ENCODE measurements at regions not wholly inside any gene's neighbourhood (a gene's known extent, or its start where the extent isn't known, plus 50 kb on each side); places are given as distances from the start of the nearest gene placed in this dataset.

DNA sequence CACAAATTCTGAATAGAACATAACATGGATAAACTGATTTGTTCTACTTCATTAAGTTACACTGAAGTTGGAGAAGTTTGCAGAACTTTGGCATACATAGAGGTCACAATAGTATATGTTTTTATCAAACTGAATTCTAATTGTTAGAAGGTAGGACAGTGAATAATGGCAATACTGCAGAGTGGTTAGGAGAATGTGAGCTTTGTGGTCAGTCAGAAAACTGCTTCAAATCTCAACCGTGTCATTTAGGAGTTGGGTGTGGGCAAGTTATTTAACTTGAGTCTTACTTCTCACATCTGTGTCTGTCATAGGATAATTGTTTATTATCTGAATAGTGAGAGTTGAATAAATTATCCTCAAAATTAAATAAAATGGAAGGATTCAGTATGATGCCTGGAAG lies 374.6 kb upstream of the SYT1 start:
- peaks cover 8% of the 10 kb centered on the region for H3K4me1 Mint-ChIP-seq (ENCODE audit: unreplicated experiment)
- TF ChIP-seq, protein P1, sequence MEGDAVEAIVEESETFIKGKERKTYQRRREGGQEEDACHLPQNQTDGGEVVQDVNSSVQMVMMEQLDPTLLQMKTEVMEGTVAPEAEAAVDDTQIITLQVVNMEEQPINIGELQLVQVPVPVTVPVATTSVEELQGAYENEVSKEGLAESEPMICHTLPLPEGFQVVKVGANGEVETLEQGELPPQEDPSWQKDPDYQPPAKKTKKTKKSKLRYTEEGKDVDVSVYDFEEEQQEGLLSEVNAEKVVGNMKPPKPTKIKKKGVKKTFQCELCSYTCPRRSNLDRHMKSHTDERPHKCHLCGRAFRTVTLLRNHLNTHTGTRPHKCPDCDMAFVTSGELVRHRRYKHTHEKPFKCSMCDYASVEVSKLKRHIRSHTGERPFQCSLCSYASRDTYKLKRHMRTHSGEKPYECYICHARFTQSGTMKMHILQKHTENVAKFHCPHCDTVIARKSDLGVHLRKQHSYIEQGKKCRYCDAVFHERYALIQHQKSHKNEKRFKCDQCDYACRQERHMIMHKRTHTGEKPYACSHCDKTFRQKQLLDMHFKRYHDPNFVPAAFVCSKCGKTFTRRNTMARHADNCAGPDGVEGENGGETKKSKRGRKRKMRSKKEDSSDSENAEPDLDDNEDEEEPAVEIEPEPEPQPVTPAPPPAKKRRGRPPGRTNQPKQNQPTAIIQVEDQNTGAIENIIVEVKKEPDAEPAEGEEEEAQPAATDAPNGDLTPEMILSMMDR (IDR thresholded peaks at IDR 0.05), result no peak
- H3K27me3 Mint-ChIP-seq (ENCODE audit: unreplicated experiment), result no peaks in the 10 kb centered on the region
- H3K36me3 Mint-ChIP-seq (ENCODE audit: unreplicated experiment), result no peaks in the 10 kb centered on the region
- no peak for DNase-seq (ENCODE audit: extremely low spot score, unreplicated experiment)
- no peak overlapping the region for H3K4me3 Mint-ChIP-seq (ENCODE audit: unreplicated experiment)
- H3K27ac Mint-ChIP-seq (ENCODE audit: unreplicated experiment), result no peak overlapping the region
- H3K9me3 Mint-ChIP-seq (ENCODE audit: unreplicated experiment), result no peaks in the 10 kb centered on the region

DNA sequence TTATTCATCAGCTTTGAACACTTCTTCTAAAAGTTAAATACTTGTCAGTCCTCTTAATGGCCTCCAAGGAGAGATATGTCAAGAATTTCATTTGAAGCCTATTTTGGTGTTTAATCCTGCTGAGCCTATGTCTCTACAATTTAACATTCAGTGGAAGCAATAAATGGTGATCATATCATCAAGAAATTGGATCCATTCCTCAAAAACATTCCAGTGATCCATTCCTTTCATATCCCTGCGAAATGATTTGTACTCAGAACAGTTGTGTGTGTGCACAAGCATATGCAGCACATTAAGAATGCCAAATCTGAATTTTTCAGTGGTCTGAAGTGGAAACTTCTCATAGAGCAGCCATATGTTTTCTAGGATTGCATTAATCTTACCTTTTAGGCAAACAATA lies 373.7 kb upstream of the SYT1 start:
- Mint-ChIP-seq H3K4me1 (ENCODE audit: unreplicated experiment) (peaks cover 12% of the 10 kb centered on the region), H3K27me3 (ENCODE audit: unreplicated experiment) (no peaks in the 10 kb centered on the region), H3K27ac (ENCODE audit: unreplicated experiment) (no peak overlapping the region), H3K36me3 (ENCODE audit: unreplicated experiment) (no peaks in the 10 kb centered on the region), H3K4me3 (ENCODE audit: unreplicated experiment) (no peak overlapping the region), H3K9me3 (ENCODE audit: unreplicated experiment) (no peaks in the 10 kb centered on the region)
- no peak for DNase-seq (ENCODE audit: extremely low spot score, unreplicated experiment)
- TF ChIP-seq, protein P1 (IDR thresholded peaks at IDR 0.05), result no peak

DNA sequence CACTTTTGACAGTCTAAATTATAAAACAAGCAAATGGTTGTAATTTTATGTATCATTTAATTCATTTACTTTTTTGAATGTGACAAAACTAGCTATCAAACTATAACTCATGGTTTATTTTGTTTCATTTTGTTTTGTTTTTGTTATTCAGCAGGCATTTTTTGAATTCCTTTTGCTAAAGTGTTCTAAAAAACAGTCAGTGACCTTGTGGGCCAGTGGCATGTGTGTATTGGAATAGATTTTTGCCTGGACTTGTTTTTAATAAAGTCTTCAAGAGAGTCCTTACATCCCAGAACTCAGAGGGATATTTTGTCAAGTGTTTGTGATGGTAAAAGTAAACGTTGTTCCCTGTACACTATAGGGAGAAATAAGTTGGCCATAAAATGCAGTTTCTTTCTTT lies 369.7 kb upstream of the SYT1 start:
- Mint-ChIP-seq H3K4me3 (ENCODE audit: unreplicated experiment) (no peak overlapping the region), H3K36me3 (ENCODE audit: unreplicated experiment) (no peaks in the 10 kb centered on the region), H3K9me3 (ENCODE audit: unreplicated experiment) (no peaks in the 10 kb centered on the region), H3K27ac (ENCODE audit: unreplicated experiment) (peak overlapping the region; percentile 40), H3K27me3 (ENCODE audit: unreplicated experiment) (no peaks in the 10 kb centered on the region), H3K4me1 (ENCODE audit: unreplicated experiment) (peaks cover 12% of the 10 kb centered on the region)
- TF ChIP-seq, protein P1 (IDR thresholded peaks at IDR 0.05), result no peak
- DNase-seq (ENCODE audit: extremely low spot score, unreplicated experiment), result no peak

DNA sequence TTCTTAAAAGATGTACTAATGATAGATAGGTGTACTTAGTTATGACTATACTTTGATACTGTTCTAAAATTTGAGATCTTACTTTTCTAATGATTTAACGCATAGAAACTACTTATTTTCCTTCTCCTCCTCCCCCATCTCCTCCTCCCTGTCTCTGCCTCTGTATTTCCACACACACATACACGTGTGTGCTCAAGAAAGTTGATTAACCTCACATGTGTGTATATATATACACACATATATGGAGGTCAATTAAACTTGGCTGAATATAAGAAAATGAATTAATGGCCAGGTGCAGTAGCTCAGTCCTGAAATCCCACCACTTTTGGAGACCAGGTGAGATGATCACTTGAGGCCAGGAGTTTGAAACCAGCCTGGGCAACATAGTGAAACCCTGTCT lies 362.7 kb upstream of the SYT1 start:
- Mint-ChIP-seq H3K4me1 (ENCODE audit: unreplicated experiment) (no peaks in the 10 kb centered on the region), H3K27me3 (ENCODE audit: unreplicated experiment) (no peaks in the 10 kb centered on the region)

DNA sequence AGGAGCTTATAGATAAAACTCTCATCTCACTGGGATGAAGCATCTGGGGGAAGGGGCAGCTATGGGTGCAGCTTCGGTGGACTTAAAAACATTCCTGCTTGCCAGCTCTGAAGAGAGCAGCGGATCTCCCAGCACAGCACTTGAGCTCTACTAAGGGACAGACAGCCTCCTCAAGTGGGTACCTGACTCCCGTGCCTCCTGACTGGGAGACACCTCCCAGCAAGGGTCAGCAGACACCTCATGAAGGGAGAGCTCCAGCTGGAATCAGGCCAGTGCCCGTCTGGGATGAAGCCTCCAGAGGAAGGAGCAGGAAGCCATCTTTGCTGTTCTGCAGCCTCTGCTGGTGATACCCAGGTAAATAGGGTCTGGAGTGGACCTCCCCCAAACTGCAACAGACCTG lies 345.2 kb upstream of the SYT1 start:
- Mint-ChIP-seq H3K4me3 (ENCODE audit: unreplicated experiment) (no peak overlapping the region), H3K36me3 (ENCODE audit: unreplicated experiment) (no peaks in the 10 kb centered on the region)
- TF ChIP-seq, protein P1 (IDR thresholded peaks at IDR 0.05), result no peak

More for the DNA sequence above, 362.7 kb upstream of the SYT1 start:
- Mint-ChIP-seq H3K4me3 (ENCODE audit: unreplicated experiment) (no peak overlapping the region), H3K27ac (ENCODE audit: unreplicated experiment) (no peak overlapping the region), H3K9me3 (ENCODE audit: unreplicated experiment) (no peaks in the 10 kb centered on the region), H3K36me3 (ENCODE audit: unreplicated experiment) (no peaks in the 10 kb centered on the region)
- TF ChIP-seq, protein P1 (IDR thresholded peaks at IDR 0.05), result no peak
- DNase-seq (ENCODE audit: extremely low spot score, unreplicated experiment), result no peak

More for the DNA sequence above, 345.2 kb upstream of the SYT1 start:
- no peak overlapping the region for H3K27ac Mint-ChIP-seq (ENCODE audit: unreplicated experiment)
- H3K9me3 Mint-ChIP-seq (ENCODE audit: unreplicated experiment), result no peaks in the 10 kb centered on the region
- no peaks in the 10 kb centered on the region for H3K27me3 Mint-ChIP-seq (ENCODE audit: unreplicated experiment)
- no peak for DNase-seq (ENCODE audit: extremely low spot score, unreplicated experiment)
- H3K4me1 Mint-ChIP-seq (ENCODE audit: unreplicated experiment), result no peaks in the 10 kb centered on the region

Measured in osteocyte (in vitro differentiated cells).